ENCODE measurements at regions not wholly inside any gene's neighbourhood (a gene's known extent, or its start where the extent isn't known, plus 50 kb on each side); places are given as distances from the start of the nearest gene placed in this dataset.

DNA sequence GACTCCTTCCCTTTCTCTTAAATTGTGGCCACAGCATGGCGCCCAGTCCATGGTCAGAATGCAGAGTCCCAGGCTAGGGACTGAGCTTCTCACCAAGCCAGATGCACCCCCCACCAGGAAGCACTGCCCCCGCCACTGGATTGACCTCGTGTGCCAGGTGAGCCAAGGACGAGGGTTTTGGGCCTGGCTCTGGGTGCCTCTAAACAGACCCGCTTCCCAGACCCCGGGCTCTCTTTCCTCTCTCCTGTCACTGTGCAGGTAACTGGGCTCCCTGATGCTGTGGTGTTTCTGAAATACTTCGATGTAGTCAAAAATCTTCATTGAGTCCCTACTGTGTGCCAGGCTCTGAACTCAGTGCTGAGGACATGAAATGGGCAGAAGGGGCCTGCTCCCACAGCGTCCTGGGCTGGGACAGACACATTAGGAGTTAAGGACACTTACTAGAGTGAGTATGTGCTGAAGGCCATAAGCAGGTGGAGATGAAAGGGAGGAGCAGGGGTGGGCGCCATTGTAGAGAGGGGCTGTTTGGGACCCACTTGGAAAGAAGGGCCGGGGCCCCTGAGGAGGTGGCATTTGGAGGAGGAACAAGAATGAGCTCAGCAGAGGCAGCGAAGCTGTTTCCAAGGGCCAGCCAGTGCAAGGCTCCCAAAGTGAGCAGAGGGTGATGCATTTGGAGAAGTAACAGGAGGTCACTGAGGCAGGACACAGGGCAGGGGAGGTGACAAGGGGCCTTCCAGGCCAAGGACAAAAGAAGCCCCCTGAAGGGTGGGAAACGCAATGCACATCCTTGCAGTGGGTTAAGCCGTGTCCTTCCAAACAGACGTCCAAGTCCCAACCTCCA is 217.1 kb downstream of the ANKRD60 start:
- intact Hi-C loops (cut with micrococcal nuclease) = no loop called here
- H3K9me3 ChIP-seq (ENCODE audit: control insufficient read depth, insufficient read depth, low read length) = no peaks in the 10 kb centered on the region
- no peaks in the 10 kb centered on the region for H3K9me3 Mint-ChIP-seq
- no peaks in the 10 kb centered on the region for H3K36me3 Mint-ChIP-seq
- H3K4me3 Mint-ChIP-seq = no peak overlapping the region
- H3K36me3 ChIP-seq (ENCODE audit: control insufficient read depth, insufficient read depth, low read length) = no peaks in the 10 kb centered on the region
- no peak overlapping the region for H3K27ac ChIP-seq (ENCODE audit: low read length)
- 85% methylated on average over 14 of the region's 14 CpGs for WGBS (ENCODE audit: insufficient coverage)
- peaks cover 4 to 6% of the 10 kb centered on the region in 2 donors for H3K27me3 Mint-ChIP-seq (ENCODE audit: low read depth in 2 of 2)
- TF ChIP-seq, protein P1, sequence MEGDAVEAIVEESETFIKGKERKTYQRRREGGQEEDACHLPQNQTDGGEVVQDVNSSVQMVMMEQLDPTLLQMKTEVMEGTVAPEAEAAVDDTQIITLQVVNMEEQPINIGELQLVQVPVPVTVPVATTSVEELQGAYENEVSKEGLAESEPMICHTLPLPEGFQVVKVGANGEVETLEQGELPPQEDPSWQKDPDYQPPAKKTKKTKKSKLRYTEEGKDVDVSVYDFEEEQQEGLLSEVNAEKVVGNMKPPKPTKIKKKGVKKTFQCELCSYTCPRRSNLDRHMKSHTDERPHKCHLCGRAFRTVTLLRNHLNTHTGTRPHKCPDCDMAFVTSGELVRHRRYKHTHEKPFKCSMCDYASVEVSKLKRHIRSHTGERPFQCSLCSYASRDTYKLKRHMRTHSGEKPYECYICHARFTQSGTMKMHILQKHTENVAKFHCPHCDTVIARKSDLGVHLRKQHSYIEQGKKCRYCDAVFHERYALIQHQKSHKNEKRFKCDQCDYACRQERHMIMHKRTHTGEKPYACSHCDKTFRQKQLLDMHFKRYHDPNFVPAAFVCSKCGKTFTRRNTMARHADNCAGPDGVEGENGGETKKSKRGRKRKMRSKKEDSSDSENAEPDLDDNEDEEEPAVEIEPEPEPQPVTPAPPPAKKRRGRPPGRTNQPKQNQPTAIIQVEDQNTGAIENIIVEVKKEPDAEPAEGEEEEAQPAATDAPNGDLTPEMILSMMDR (IDR thresholded peaks at IDR 0.05) = no peak
- ATAC-seq = no peak
- H3K4me3 ChIP-seq (ENCODE audit: low read length) = no peak overlapping the region
- H3K4me1 ChIP-seq (ENCODE audit: control insufficient read depth, insufficient read depth, low read length) = no peaks in the 10 kb centered on the region
- no peaks in the 10 kb centered on the region for H3K27me3 ChIP-seq (ENCODE audit: control insufficient read depth, insufficient read depth, low read length)
- H3K4me1 Mint-ChIP-seq = no peaks in the 10 kb centered on the region
- DNase-seq = no peak
- H3K27ac Mint-ChIP-seq = no peak overlapping the region

DNA sequence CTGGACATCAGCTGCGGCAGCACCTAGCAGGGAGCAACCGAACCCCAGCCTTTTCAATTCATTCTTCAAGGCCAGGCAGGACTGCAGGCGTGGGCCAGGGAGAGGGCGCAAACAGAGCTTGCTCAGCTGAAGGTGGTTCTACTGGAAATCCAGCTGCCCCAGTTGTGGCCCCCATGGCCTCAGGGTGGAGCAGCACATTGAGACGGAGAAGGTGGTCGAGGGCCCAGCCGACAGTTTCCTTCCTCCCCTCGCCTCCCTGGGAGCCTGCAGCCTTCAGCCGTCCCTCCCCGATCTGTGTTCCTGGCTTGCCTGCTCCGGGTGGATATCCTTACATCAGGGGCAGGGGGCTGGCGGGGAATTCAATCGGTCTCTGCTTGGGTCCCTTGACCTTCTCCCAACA is 217.8 kb downstream of the ANKRD60 start:
- no peak overlapping the region for H3K27ac ChIP-seq (ENCODE audit: low read length)
- Mint-ChIP-seq H3K4me3 (no peak overlapping the region), H3K27me3 (ENCODE audit: low read depth in 2 of 2) (peaks cover 4 to 6% of the 10 kb centered on the region in 2 donors), H3K9me3 (no peaks in the 10 kb centered on the region), H3K36me3 (no peaks in the 10 kb centered on the region), H3K4me1 (no peaks in the 10 kb centered on the region), H3K27ac (no peak overlapping the region)
- intact Hi-C loops (cut with micrococcal nuclease) = no loop called here
- no peaks in the 10 kb centered on the region for H3K4me1 ChIP-seq (ENCODE audit: control insufficient read depth, insufficient read depth, low read length)
- no peak for ATAC-seq
- TF ChIP-seq, protein P1 (IDR thresholded peaks at IDR 0.05) = no peak
- no peaks in the 10 kb centered on the region for H3K9me3 ChIP-seq (ENCODE audit: control insufficient read depth, insufficient read depth, low read length)
- 83% methylated on average over 13 of the region's 13 CpGs for WGBS (ENCODE audit: insufficient coverage)
- H3K4me3 ChIP-seq (ENCODE audit: low read length) = no peak overlapping the region
- H3K27me3 ChIP-seq (ENCODE audit: control insufficient read depth, insufficient read depth, low read length) = no peaks in the 10 kb centered on the region
- DNase-seq = no peak
- H3K36me3 ChIP-seq (ENCODE audit: control insufficient read depth, insufficient read depth, low read length) = no peaks in the 10 kb centered on the region

DNA sequence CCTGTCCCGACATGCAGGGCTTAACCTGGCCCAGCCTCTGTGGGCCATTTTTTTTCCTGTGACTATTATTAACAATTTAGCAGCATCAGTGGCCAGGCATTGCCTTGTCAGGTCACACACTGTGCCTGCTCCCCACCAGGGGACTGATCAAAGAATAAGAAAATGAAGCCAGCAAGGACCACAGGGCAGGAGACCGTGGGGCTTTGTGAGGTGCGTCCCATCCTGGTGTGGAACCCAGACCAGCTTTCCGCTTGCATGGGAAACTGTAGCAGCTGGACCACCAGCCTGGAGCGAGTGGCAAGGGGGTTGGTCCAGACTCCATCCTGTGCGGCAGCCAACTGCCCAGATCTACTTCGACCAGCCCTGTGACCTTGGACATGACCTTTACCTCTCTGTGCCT is 218.3 kb downstream of the ANKRD60 start:
- 90% methylated on average over 7 of the region's 7 CpGs for WGBS (ENCODE audit: insufficient coverage)
- H3K36me3 ChIP-seq (ENCODE audit: control insufficient read depth, insufficient read depth, low read length) = no peaks in the 10 kb centered on the region
- DNase-seq (no peak), ATAC-seq (no peak)
- H3K4me3 ChIP-seq (ENCODE audit: low read length) = no peak overlapping the region
- H3K9me3 ChIP-seq (ENCODE audit: control insufficient read depth, insufficient read depth, low read length) = no peaks in the 10 kb centered on the region
- Mint-ChIP-seq H3K27ac (no peak overlapping the region), H3K9me3 (no peaks in the 10 kb centered on the region), H3K36me3 (no peaks in the 10 kb centered on the region), H3K4me3 (no peak overlapping the region), H3K4me1 (no peaks in the 10 kb centered on the region), H3K27me3 (ENCODE audit: low read depth in 2 of 2) (peaks cover 4 to 6% of the 10 kb centered on the region in 2 donors)
- no peaks in the 10 kb centered on the region for H3K4me1 ChIP-seq (ENCODE audit: control insufficient read depth, insufficient read depth, low read length)
- no peaks in the 10 kb centered on the region for H3K27me3 ChIP-seq (ENCODE audit: control insufficient read depth, insufficient read depth, low read length)
- TF ChIP-seq, protein P1 (IDR thresholded peaks at IDR 0.05) = no peak
- intact Hi-C loops (cut with micrococcal nuclease) = no loop called here
- no peak overlapping the region for H3K27ac ChIP-seq (ENCODE audit: low read length)

DNA sequence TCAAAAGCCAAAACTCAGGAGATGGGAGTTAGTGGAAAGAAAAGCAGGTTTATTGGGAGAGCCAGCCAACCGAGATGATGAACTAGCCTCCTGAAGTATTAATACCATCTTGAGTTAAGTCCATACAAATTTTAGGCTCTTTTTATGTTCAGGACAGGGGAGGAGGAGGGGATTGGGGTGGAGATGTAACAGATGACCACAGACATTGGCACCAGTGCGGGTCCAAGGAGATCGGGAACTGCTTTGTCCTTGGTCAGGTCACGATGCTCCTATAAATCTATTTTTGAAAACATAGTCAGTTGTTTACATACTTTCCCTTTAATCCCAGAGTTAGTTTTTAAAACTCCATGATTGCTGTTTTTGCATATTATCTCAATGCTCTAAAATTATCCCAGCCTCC is 219.6 kb downstream of the ANKRD60 start:
- Mint-ChIP-seq H3K27ac (no peak overlapping the region), H3K27me3 (ENCODE audit: low read depth in 2 of 2) (peaks cover 6% of the 10 kb centered on the region in 2 donors), H3K4me1 (no peaks in the 10 kb centered on the region), H3K36me3 (no peaks in the 10 kb centered on the region), H3K4me3 (no peak overlapping the region), H3K9me3 (no peaks in the 10 kb centered on the region)
- H3K27me3 ChIP-seq (ENCODE audit: control insufficient read depth, insufficient read depth, low read length) = no peaks in the 10 kb centered on the region
- TF ChIP-seq, protein P1 (IDR thresholded peaks at IDR 0.05) = no peak
- DNase-seq (no peak), ATAC-seq (no peak)
- intact Hi-C loops (cut with micrococcal nuclease) = no loop called here
- H3K4me1 ChIP-seq (ENCODE audit: control insufficient read depth, insufficient read depth, low read length) = no peaks in the 10 kb centered on the region
- H3K4me3 ChIP-seq (ENCODE audit: low read length) = no peak overlapping the region
- H3K9me3 ChIP-seq (ENCODE audit: control insufficient read depth, insufficient read depth, low read length) = no peaks in the 10 kb centered on the region
- H3K36me3 ChIP-seq (ENCODE audit: control insufficient read depth, insufficient read depth, low read length) = no peaks in the 10 kb centered on the region
- H3K27ac ChIP-seq (ENCODE audit: low read length) = no peak overlapping the region
- WGBS (ENCODE audit: insufficient coverage) = 94% methylated on average over 4 of the region's 4 CpGs

Data from natural killer cell (primary cell).